K562 (cell line): ENCODE measurements at regions not wholly inside any gene's neighbourhood (a gene's known extent, or its start where the extent isn't known, plus 50 kb on each side); places are given as distances from the start of the nearest gene placed in this dataset.
A peak's percentile ranks its signal among the peaks of the same experiment; 100 is the strongest.

Experiments
- ETS2 ChIP-seq: IDR thresholded peaks from 2 replicates; pipeline ENCODE4 v1.6.1; 2016; ENCODE audit warnings: borderline replicate concordance, missing genetic modification characterization, mild to moderate bottlenecking, moderate library complexity, missing compliant biosample characterization; ENCODE audit not compliant: poor library complexity, severe bottlenecking
- HMGN3 ChIP-seq: IDR thresholded peaks from 2 replicates; pipeline ENCODE4 v1.6.1; 2011; ENCODE audit warnings: borderline replicate concordance, low read depth, mild to moderate bottlenecking, mixed read lengths, low read length; ENCODE audit not compliant: insufficient read length; ENCODE audit errors: extremely low read depth
- L3MBTL2 ChIP-seq: fragments of 450-650 bp; IDR thresholded peaks from 2 replicates; pipeline ENCODE4 v1.6.1; 2016; ENCODE audit warnings: mild to moderate bottlenecking, moderate library complexity
- MAFK ChIP-seq: IDR thresholded peaks from 2 replicates; pipeline ENCODE4 v1.6.1; 2011; ENCODE audit warnings: low read length, improper control_type of control experiment
- MBD1 ChIP-seq: fragments of 250-450 bp; sonication (Bioruptor Pico); IDR thresholded peaks from 2 replicates; pipeline ENCODE4 v1.8.0; 2022; ENCODE audit warnings: inconsistent platforms
- MEF2D ChIP-seq: conservative IDR thresholded peaks from 2 replicates; pipeline ENCODE4 v1.6.1; 2016; ENCODE audit warnings: low read depth, missing genetic modification characterization, missing compliant biosample characterization
- MLX ChIP-seq, 2 experiments: fragments of 450-650 bp in 1 of 2; sonication (generic) in 1 of 2; formaldehyde crosslinking; conservative IDR thresholded peaks; 2 replicates each; pipeline versions ENCODE4 v1.4.0 to v1.8.1; 2020 to 2022; ENCODE audit warnings: mild to moderate bottlenecking in 1 of 2, missing genetic modification reagents in 1 of 2
- NFRKB ChIP-seq: fragments of 450-650 bp; IDR thresholded peaks from 2 replicates; pipeline ENCODE4 v1.6.1; 2016; ENCODE audit warnings: low read depth
- OTX1 ChIP-seq: fragments of 450-650 bp; formaldehyde crosslinking; IDR thresholded peaks from 2 replicates; pipeline ENCODE4 v1.4.0; 2022; ENCODE audit warnings: mild to moderate bottlenecking
- PHF21A ChIP-seq: fragments of 450-650 bp; IDR thresholded peaks from 2 replicates; pipeline ENCODE4 v1.6.1; 2017; ENCODE audit warnings: low read depth, borderline replicate concordance
- SRSF7 ChIP-seq: fragments of 200-400 bp; formaldehyde crosslinking; optimal IDR thresholded peaks from 2 replicates; pipeline ENCODE3; 2017; ENCODE audit warnings: mild to moderate bottlenecking, low read depth, low read length
- ZBTB26 ChIP-seq: fragments of 450-650 bp; formaldehyde crosslinking; IDR thresholded peaks from 2 replicates; pipeline ENCODE4 v1.4.0; 2022; ENCODE audit warnings: missing genetic modification characterization
- ZC3H11A ChIP-seq: IDR thresholded peaks from 2 replicates; pipeline ENCODE4 v1.6.1; 2012; ENCODE audit warnings: low read depth, low read length, improper control_type of control experiment
- ZFP30 ChIP-seq: fragments of 250-450 bp; sonication (Bioruptor Pico); IDR thresholded peaks from 2 replicates; pipeline ENCODE4 v1.8.0; 2022; ENCODE audit warnings: moderate library complexity, mild to moderate bottlenecking, inconsistent platforms, borderline replicate concordance
- ZNF316 ChIP-seq: fragments of 450-650 bp; IDR thresholded peaks from 2 replicates; pipeline ENCODE4 v1.6.1; 2016
- ZNF592 ChIP-seq: fragments of 450-650 bp; IDR thresholded peaks from 2 replicates; pipeline ENCODE4 v1.6.1; 2017; ENCODE audit warnings: antibody characterized with exemption, mild to moderate bottlenecking
- TF ChIP-seq, protein P1 (sequence below): fragments of 250-450 bp; sonication (Bioruptor Pico); IDR thresholded peaks from 2 replicates; pipeline ENCODE4 v1.4.0; 2020
- TF ChIP-seq, protein P2 (sequence below): fragments of 250-450 bp; sonication (Bioruptor Pico); IDR thresholded peaks from 2 replicates; pipeline ENCODE4 v1.8.0; 2021; ENCODE audit warnings: moderate library complexity, mild to moderate bottlenecking, inconsistent platforms
- TF ChIP-seq, protein P3 (sequence below): sonication (generic); IDR thresholded peaks from 2 replicates; pipeline ENCODE4 v1.6.1; 2016

DNA sequence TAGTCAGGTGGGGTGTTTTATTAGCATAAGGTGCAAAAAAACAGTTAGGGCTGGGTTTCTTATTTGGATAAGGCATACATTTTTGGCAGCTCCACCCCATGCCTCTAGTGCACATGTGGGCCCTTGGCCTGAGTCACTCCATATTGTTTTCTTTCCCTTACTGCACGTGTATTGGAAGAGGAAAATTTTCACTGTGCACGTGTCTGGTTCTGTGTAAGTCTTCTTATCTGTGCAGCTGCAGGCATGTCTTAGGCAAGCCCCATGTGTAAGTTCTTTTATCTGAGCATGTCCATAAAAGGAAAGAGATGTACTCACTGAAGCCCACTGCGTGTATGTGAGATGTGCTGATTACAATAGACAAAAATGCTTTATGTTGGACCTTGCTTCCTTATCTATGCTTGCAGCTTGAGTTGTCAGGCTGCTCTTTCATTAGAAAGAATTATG lies 540.3 kb upstream of the IGFBP3 start (continued):
- TF ChIP-seq ZNF592 (peak; percentile 73), L3MBTL2 (0 out of 2 replicates have a peak, but pooled peaks have one; percentile 29), MEF2D (tag) (no peak), MAFK (no peak), SRSF7 (no peak), NFRKB (no peak), MLX (CRISPR knock-in tag; conservative IDR thresholded peaks at IDR 0.05) (no peak), HMGN3 (no peak), ZBTB26 (CRISPR knock-in tag) (no peak), ZNF316 (no peak), ZC3H11A (no peak), ETS2 (tag) (no peak), PHF21A (no peak), ZFP30 (CRISPR knock-in tag) (no peak), OTX1 (CRISPR knock-in tag) (no peak), MBD1 (CRISPR knock-in tag) (no peak)
- TF ChIP-seq, protein P1, sequence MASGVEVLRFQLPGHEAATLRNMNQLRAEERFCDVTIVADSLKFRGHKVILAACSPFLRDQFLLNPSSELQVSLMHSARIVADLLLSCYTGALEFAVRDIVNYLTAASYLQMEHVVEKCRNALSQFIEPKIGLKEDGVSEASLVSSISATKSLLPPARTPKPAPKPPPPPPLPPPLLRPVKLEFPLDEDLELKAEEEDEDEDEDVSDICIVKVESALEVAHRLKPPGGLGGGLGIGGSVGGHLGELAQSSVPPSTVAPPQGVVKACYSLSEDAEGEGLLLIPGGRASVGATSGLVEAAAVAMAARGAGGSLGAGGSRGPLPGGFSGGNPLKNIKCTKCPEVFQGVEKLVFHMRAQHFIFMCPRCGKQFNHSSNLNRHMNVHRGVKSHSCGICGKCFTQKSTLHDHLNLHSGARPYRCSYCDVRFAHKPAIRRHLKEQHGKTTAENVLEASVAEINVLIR (CRISPR knock-in tag): peak; percentile 60
- TF ChIP-seq, protein P2, sequence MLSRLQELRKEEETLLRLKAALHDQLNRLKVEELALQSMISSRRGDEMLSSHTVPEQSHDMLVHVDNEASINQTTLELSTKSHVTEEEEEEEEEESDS (CRISPR knock-in tag): no peak
- TF ChIP-seq, protein P3, sequence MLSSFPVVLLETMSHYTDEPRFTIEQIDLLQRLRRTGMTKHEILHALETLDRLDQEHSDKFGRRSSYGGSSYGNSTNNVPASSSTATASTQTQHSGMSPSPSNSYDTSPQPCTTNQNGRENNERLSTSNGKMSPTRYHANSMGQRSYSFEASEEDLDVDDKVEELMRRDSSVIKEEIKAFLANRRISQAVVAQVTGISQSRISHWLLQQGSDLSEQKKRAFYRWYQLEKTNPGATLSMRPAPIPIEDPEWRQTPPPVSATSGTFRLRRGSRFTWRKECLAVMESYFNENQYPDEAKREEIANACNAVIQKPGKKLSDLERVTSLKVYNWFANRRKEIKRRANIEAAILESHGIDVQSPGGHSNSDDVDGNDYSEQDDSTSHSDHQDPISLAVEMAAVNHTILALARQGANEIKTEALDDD: no peak
